Liver (tissue), 8 donors: ENCODE measurements at regions not wholly inside any gene's neighbourhood (a gene's known extent, or its start where the extent isn't known, plus 50 kb on each side); places are given as distances from the start of the nearest gene placed in this dataset.

Experiments used
- DNase-seq: peaks from one replicate; pipeline ENCODE4 v3.0.0-alpha.2; 2017; ENCODE audit warnings: low spot score
- H3K27ac ChIP-seq, 2 donors: one replicate each; pipeline ENCODE4 v1.7.0; 2013; ENCODE audit warnings: inconsistent platforms in 2 of 2, low read length in 2 of 2, control low read depth in 1 of 2, low read depth in 1 of 2, mild to moderate bottlenecking in 1 of 2
- H3K27me3 ChIP-seq, 4 donors: one replicate each; pipeline versions ENCODE4 v1.6.1 to v1.7.0; 2013; ENCODE audit warnings: low read length in 3 of 4, inconsistent platforms in 1 of 4, mild to moderate bottlenecking in 1 of 4, moderate library complexity in 1 of 4; ENCODE audit not compliant: control insufficient read depth in 4 of 4, insufficient read depth in 4 of 4
- H3K36me3 ChIP-seq, 4 donors: one replicate each; pipeline versions ENCODE4 v1.6.1 to v1.7.0; 2013; ENCODE audit warnings: low read length in 3 of 4, mild to moderate bottlenecking in 3 of 4, low read depth in 1 of 4, moderate library complexity in 1 of 4; ENCODE audit not compliant: control insufficient read depth in 4 of 4, insufficient read depth in 3 of 4
- H3K4me1 ChIP-seq, 4 donors: one replicate each; pipeline versions ENCODE4 v1.6.1 to v1.7.0; 2013; ENCODE audit warnings: low read length in 3 of 4, mild to moderate bottlenecking in 3 of 4, moderate library complexity in 1 of 4; ENCODE audit not compliant: control insufficient read depth in 4 of 4, insufficient read depth in 4 of 4
- H3K4me3 ChIP-seq, 3 donors: one replicate each; pipeline versions ENCODE4 v1.6.1 to v1.7.0; 2013; ENCODE audit warnings: low read length in 3 of 3, control low read depth in 1 of 3, low read depth in 1 of 3, mild to moderate bottlenecking in 1 of 3
- H3K9ac ChIP-seq, 2 donors: one replicate each; pipeline ENCODE4 v1.7.0; 2013; ENCODE audit warnings: low read length in 2 of 2, mild to moderate bottlenecking in 2 of 2, moderate library complexity in 2 of 2, control low read depth in 1 of 2, low read depth in 1 of 2
- H3K9me3 ChIP-seq, 4 donors: one replicate each; pipeline versions ENCODE4 v1.6.1 to v1.7.0; 2013; ENCODE audit warnings: low read length in 3 of 4; ENCODE audit not compliant: control insufficient read depth in 4 of 4
- EGR1 ChIP-seq, 2 donors: IDR thresholded peaks; 2 replicates each; pipeline ENCODE4 v1.6.1; 2016 to 2018; ENCODE audit warnings: antibody characterized with exemption in 2 of 2, low read depth in 2 of 2
- FOXA2 ChIP-seq: IDR thresholded peaks from 2 replicates; pipeline ENCODE4 v1.6.1; 2016; ENCODE audit warnings: antibody characterized with exemption
- GABPA ChIP-seq, 2 donors: IDR thresholded peaks in 1 of 2; conservative IDR thresholded peaks in 1 of 2; 2 replicates each; pipeline ENCODE4 v1.6.1; 2016; ENCODE audit warnings: antibody characterized with exemption in 2 of 2, mild to moderate bottlenecking in 1 of 2, moderate library complexity in 1 of 2
- HNF4A ChIP-seq, 2 donors: conservative IDR thresholded peaks; 2 replicates each; pipeline ENCODE4 v1.6.1; 2016; ENCODE audit warnings: antibody characterized with exemption in 2 of 2, mild to moderate bottlenecking in 2 of 2
- HNF4G ChIP-seq: IDR thresholded peaks from 2 replicates; pipeline ENCODE4 v1.6.1; 2016; ENCODE audit warnings: antibody characterized with exemption
- JUND ChIP-seq, 2 donors: IDR thresholded peaks; 2 replicates each; pipeline ENCODE4 v1.6.1; 2016; ENCODE audit warnings: antibody characterized with exemption in 2 of 2
- NR2F2 ChIP-seq: IDR thresholded peaks from 2 replicates; pipeline ENCODE4 v1.6.1; 2016; ENCODE audit warnings: antibody characterized with exemption
- RAD21 ChIP-seq, 2 donors: IDR thresholded peaks; 2 replicates each; pipeline ENCODE4 v1.6.1; 2016; ENCODE audit warnings: antibody characterized with exemption in 2 of 2, mild to moderate bottlenecking in 2 of 2
- RXRA ChIP-seq, 2 donors: IDR thresholded peaks; 2 replicates each; pipeline ENCODE4 v1.6.1; 2017 to 2018; ENCODE audit warnings: antibody characterized with exemption in 2 of 2, mild to moderate bottlenecking in 1 of 2
- SP1 ChIP-seq: IDR thresholded peaks from 2 replicates; pipeline ENCODE4 v1.6.1; 2018; ENCODE audit warnings: antibody characterized with exemption, mild to moderate bottlenecking
- TAF1 ChIP-seq: conservative IDR thresholded peaks from 2 replicates; pipeline ENCODE4 v1.6.1; 2016; ENCODE audit warnings: antibody characterized with exemption, mild to moderate bottlenecking
- YY1 ChIP-seq: IDR thresholded peaks from 2 replicates; pipeline ENCODE4 v1.6.1; 2016; ENCODE audit warnings: antibody characterized with exemption, mild to moderate bottlenecking
- WGBS: extraction: QIAGEN DNeasy Blood & Tissue Kit; methylation state at CpG from one replicate; pipeline ENCODE4 v1.1.7; 2013; 5-methylcytosine and 5-hydroxymethylcytosine counted together
- TF ChIP-seq, protein P1 (sequence below): IDR thresholded peaks from 2 replicates; pipeline ENCODE4 v1.6.1; 2016; ENCODE audit warnings: antibody characterized with exemption, mild to moderate bottlenecking
- TF ChIP-seq, protein P2 (sequence below): fragments of 150-350 bp; IDR thresholded peaks from 2 replicates; pipeline ENCODE4 v1.5.1; 2017; ENCODE audit warnings: improper control_type of control experiment, low read depth, low read length; ENCODE audit not compliant: missing input control
- TF ChIP-seq, protein P3 (sequence below): IDR thresholded peaks from 2 replicates; pipeline ENCODE4 v1.6.1; 2016; ENCODE audit warnings: antibody characterized with exemption
- TF ChIP-seq, protein P4 (sequence below): IDR thresholded peaks from 2 replicates; pipeline ENCODE4 v1.6.1; 2016; ENCODE audit warnings: antibody characterized with exemption
- TF ChIP-seq, protein P5 (sequence below): IDR thresholded peaks from 2 replicates; pipeline ENCODE4 v1.6.1; 2016; ENCODE audit warnings: antibody characterized with exemption
- donor health status: healthy.
- donor health status: healthy.
- donor health status: healthy.
- donor health status: healthy.
- donor health status: healthy.

DNA sequence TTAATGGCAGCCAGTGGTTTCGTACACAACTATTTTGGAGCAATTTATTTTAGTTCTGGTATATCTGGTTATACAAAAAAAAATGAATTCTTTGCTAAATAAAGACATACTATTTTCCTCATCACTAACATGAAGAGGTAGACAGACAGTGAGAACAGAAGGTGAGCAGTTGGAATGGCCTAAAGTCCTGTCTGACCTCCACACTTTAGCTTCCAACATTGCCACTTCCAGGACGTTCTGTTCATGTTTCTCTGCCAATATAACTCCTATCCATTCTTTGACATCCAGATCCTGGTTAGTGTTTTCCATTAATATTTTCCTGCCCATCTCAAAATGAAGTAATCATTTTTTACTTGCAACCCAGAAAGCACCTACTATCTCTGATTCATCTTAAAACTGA lies 112.9 kb upstream of the FRY start:
- no peaks in the 10 kb centered on the region for H3K9me3 ChIP-seq
- TF ChIP-seq, protein P1, sequence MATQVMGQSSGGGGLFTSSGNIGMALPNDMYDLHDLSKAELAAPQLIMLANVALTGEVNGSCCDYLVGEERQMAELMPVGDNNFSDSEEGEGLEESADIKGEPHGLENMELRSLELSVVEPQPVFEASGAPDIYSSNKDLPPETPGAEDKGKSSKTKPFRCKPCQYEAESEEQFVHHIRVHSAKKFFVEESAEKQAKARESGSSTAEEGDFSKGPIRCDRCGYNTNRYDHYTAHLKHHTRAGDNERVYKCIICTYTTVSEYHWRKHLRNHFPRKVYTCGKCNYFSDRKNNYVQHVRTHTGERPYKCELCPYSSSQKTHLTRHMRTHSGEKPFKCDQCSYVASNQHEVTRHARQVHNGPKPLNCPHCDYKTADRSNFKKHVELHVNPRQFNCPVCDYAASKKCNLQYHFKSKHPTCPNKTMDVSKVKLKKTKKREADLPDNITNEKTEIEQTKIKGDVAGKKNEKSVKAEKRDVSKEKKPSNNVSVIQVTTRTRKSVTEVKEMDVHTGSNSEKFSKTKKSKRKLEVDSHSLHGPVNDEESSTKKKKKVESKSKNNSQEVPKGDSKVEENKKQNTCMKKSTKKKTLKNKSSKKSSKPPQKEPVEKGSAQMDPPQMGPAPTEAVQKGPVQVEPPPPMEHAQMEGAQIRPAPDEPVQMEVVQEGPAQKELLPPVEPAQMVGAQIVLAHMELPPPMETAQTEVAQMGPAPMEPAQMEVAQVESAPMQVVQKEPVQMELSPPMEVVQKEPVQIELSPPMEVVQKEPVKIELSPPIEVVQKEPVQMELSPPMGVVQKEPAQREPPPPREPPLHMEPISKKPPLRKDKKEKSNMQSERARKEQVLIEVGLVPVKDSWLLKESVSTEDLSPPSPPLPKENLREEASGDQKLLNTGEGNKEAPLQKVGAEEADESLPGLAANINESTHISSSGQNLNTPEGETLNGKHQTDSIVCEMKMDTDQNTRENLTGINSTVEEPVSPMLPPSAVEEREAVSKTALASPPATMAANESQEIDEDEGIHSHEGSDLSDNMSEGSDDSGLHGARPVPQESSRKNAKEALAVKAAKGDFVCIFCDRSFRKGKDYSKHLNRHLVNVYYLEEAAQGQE, result no peak
- no peaks in the 10 kb centered on the region for H3K36me3 ChIP-seq
- DNase-seq, result no peak
- no peak overlapping the region for H3K9ac ChIP-seq
- H3K4me3 ChIP-seq, result no peak overlapping the region
- H3K27ac ChIP-seq, result no peak overlapping the region
- H3K27me3 ChIP-seq, result no peaks in the 10 kb centered on the region
- H3K4me1 ChIP-seq, result peaks cover 0 to 5% (median 2%) of the 10 kb centered on the region in 4 donors
- 84% methylated on average over 2 of the region's 2 CpGs for WGBS

DNA sequence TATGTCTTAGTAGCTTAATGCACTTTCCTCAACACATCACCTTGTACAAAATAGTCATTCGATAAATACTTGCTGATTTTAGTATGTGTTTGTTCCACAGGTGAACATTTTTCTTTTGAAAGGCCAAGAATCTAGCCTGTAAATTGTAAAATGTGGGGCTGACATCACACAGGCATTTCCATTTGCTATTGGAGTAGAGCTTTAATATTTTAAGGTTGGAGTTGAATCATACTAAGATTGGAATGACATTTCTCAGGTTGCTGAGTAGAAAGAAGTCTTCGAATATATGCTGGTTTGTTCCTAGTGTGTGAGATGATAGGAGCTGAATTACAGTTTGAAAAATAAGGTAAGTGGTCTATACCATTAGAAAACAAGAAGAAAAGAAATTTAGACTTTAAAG lies 112.3 kb upstream of the FRY start:
- Histone ChIP-seq H3K27ac (no peak overlapping the region), H3K9ac (no peak overlapping the region), H3K27me3 (no peaks in the 10 kb centered on the region), H3K9me3 (no peaks in the 10 kb centered on the region), H3K4me3 (no peak overlapping the region), H3K4me1 (peaks cover 0 to 5% (median 2%) of the 10 kb centered on the region in 4 donors), H3K36me3 (no peaks in the 10 kb centered on the region)
- WGBS, result 95% methylated on average over 2 of the region's 2 CpGs
- TF ChIP-seq, protein P2, sequence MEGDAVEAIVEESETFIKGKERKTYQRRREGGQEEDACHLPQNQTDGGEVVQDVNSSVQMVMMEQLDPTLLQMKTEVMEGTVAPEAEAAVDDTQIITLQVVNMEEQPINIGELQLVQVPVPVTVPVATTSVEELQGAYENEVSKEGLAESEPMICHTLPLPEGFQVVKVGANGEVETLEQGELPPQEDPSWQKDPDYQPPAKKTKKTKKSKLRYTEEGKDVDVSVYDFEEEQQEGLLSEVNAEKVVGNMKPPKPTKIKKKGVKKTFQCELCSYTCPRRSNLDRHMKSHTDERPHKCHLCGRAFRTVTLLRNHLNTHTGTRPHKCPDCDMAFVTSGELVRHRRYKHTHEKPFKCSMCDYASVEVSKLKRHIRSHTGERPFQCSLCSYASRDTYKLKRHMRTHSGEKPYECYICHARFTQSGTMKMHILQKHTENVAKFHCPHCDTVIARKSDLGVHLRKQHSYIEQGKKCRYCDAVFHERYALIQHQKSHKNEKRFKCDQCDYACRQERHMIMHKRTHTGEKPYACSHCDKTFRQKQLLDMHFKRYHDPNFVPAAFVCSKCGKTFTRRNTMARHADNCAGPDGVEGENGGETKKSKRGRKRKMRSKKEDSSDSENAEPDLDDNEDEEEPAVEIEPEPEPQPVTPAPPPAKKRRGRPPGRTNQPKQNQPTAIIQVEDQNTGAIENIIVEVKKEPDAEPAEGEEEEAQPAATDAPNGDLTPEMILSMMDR, result no peak
- no peak for TF ChIP-seq SP1
- TF ChIP-seq HNF4A (conservative IDR thresholded peaks at IDR 0.05), result no peak
- no peak for TF ChIP-seq NR2F2
- no peak for TF ChIP-seq JUND (IDR thresholded peaks at IDR 0.05)
- TF ChIP-seq, protein P3, sequence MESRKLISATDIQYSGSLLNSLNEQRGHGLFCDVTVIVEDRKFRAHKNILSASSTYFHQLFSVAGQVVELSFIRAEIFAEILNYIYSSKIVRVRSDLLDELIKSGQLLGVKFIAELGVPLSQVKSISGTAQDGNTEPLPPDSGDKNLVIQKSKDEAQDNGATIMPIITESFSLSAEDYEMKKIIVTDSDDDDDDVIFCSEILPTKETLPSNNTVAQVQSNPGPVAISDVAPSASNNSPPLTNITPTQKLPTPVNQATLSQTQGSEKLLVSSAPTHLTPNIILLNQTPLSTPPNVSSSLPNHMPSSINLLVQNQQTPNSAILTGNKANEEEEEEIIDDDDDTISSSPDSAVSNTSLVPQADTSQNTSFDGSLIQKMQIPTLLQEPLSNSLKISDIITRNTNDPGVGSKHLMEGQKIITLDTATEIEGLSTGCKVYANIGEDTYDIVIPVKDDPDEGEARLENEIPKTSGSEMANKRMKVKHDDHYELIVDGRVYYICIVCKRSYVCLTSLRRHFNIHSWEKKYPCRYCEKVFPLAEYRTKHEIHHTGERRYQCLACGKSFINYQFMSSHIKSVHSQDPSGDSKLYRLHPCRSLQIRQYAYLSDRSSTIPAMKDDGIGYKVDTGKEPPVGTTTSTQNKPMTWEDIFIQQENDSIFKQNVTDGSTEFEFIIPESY, result no peak
- no peak for TF ChIP-seq RXRA (IDR thresholded peaks at IDR 0.05)
- no peak for TF ChIP-seq RAD21 (IDR thresholded peaks at IDR 0.05)
- TF ChIP-seq FOXA2, result no peak
- TF ChIP-seq, protein P4, sequence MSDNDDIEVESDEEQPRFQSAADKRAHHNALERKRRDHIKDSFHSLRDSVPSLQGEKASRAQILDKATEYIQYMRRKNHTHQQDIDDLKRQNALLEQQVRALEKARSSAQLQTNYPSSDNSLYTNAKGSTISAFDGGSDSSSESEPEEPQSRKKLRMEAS, result no peak
- TF ChIP-seq, protein P5, sequence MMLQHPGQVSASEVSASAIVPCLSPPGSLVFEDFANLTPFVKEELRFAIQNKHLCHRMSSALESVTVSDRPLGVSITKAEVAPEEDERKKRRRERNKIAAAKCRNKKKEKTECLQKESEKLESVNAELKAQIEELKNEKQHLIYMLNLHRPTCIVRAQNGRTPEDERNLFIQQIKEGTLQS, result no peak
- no peak for TF ChIP-seq GABPA (IDR thresholded peaks at IDR 0.05 in 1 of 2, conservative IDR thresholded peaks at IDR 0.05 in 1 of 2)
- TF ChIP-seq HNF4G, result no peak
- no peak for TF ChIP-seq YY1
- no peak for TF ChIP-seq TAF1
- no peak for TF ChIP-seq EGR1 (IDR thresholded peaks at IDR 0.05; ENCODE audit: low read depth in 2 of 2)
- TF ChIP-seq, protein P1, result no peak
- no peak for DNase-seq
